GM18519 (cell line): ENCODE measurements at regions not wholly inside any gene's neighbourhood (a gene's known extent, or its start where the extent isn't known, plus 50 kb on each side); places are given as distances from the start of the nearest gene placed in this dataset.
"Not testable (repeated sequence)": the region's sequence is repeated elsewhere in the genome, so short reads cannot be mapped to it uniquely, and the experiment has no call there.

Experiments used
- ATAC-seq: cut with Tn5 transposase; IDR thresholded peaks from one replicate; pipeline ENCODE4 v1.9.1; 2021; ENCODE audit warnings: mild to moderate bottlenecking, moderate library complexity; ENCODE audit not compliant: unreplicated experiment, low FRiP score

DNA sequence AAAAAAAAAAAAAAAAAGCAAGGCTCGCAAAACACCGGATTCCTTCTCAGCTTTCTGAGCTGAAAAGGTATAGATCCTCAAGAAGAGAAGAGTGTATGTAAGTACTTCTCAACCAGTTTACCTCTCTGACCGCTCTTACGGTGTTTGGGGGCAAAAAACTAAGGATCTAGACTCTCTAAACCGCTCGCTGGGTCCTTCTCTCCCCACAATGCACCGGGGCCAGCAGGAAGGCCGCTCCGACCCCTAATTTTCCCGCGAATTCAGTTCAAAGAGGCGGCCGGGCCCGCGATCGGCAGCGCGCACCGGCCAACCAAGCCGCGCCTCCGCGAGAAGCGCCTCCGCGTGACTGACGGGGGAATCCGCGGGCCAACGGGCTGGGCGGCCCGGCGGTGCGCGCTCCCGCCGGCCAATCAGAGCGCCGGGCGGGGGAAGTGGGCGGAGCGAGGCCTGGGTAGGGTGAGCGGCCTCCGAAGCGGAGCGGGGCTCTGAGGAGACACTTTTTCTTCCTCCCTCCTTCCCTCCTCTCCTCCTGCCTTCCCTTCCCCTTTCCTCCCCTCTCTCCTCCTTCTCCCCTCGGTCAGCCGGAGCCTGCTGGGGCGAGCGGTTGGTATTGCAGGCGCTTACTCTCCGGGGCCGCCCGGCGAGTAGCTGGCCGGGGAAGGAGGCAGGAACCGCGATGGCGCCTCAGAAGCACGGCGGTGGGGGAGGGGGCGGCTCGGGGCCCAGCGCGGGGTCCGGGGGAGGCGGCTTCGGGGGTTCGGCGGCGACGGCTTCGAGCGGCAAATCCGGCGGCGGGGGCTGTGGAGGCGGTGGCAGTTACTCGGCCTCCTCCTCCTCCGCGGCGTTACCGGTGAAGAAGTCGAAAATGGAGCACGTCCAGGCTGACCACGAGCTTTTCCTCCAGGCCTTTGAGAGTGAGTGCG lies 93.0 kb downstream of the CRLF3 start:
- ATAC-seq: peak; percentile 78

DNA sequence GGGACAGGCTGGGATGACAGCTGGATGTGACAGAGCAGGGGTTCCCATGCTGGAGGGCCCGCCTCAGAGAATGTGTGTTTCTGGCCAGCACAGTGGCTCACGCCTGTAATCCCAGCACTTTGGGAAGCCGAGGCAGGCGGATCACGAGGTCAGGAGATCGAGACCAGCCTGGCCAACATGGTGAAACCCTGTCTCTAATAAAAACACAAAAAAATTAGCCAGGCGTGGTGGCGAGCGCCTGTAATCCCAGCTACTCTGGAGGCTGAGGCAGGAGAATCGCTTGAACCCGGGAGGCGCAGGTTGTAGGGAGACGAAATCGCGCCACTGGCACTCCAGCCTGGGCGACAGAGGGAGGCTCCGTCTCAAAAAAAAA lies 93.7 kb downstream of the CRLF3 start:
- ATAC-seq: not testable (repeated sequence)

DNA sequence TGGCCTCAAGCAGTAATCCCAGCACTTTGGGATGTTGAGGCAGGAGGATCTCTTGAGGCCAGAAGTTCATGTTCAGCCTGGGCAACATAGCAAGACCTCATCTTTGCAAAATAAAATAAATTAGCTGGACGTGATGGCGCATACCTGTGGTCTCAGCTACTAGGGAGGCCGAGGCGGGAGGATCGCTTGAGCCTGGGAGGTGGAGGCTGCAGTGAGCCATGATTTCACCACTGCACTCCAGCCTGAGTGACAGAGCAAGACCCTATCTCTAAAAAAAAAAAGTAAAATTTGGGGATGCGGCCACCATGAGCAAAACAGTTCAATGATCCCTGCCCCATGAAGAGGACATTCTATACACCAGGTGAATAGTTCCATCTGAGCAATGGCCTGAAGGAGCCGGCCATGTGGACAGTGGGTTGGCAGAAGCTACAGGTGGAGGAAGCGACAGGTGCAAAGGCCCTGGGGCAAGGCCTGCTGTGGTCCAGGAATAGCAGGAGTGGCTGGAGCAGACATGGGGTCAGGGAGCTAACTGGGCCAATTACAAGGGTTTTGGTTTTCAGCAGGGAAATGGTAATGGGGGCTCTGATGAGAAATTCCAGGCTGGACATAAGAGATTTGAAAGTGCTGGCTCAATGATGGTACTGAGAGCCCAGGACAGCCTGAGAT lies 94.2 kb downstream of the CRLF3 start:
- not testable (repeated sequence) for ATAC-seq

DNA sequence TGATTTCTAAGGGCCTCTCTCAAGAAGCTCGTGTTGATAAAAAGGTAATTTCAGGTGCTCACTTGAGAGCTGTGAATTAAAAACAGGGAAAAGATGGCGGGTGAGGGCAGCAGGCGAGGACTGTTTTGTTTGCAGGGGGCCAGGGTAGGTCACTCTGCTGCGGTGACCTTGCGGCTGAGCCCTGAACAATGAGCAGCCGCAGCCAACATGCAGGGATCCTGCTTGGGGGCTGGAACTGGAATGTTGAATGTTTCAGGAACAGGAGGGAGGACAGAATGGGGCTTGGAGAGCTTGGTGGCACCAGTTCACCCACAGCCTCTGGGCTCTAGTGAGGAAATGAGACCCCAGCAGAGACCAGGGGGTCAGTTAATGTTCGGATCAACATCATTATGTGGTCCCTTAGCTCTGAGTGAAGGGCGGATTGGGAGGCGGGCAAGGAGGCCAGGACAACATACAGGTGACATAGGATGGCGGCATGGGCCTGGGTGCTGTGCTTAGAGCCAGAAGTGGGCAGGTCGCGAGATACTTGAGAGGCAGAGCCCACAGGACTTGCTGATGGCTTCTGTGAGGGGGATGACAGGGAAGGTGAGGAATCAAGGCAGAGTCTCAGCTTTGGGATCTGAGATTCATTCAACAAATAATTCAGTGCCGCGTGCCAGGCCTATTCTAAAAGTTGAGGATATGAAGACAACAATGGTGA lies 94.9 kb downstream of the CRLF3 start:
- ATAC-seq: not testable (repeated sequence)

DNA sequence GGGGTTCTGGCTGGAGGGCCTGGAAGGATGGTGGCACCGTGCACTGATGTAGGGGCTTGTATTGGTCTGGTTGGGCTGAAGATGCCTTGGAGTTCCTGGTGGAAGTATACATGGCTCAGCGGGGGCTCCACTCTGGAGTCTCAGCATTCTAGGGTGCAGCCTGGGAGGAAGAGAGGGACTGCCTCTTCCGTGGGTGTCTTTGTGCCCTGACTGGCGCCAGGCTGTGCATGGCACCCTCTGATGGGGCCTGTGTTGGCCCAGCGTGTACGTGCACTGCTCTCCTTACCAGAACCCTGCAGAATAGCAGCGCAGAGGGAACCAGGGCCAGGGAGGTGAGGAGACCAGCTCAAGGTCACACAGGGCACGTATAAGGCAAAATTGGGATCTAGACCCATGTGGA lies 97.0 kb downstream of the CRLF3 start:
- not testable (repeated sequence) for ATAC-seq

DNA sequence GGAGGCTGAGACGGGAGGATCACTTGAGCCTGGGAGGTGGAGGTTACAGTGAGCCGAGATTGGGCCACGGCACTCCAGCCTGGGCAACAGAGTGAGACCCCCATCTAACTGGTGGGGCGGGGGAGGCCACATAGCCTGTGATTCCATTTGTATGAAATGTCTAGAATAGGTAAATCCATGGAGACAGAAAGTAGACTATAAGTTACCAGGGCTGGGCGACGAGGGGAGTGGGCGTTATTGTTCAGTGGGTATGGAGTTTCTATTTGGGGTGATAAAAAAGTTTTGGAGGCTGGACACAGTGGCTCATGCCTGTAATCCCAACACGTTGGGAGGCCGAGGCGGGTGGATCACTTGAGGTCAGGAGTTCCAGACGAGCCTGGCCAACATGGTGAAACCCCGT lies 97.8 kb downstream of the CRLF3 start:
- not testable (repeated sequence) for ATAC-seq

DNA sequence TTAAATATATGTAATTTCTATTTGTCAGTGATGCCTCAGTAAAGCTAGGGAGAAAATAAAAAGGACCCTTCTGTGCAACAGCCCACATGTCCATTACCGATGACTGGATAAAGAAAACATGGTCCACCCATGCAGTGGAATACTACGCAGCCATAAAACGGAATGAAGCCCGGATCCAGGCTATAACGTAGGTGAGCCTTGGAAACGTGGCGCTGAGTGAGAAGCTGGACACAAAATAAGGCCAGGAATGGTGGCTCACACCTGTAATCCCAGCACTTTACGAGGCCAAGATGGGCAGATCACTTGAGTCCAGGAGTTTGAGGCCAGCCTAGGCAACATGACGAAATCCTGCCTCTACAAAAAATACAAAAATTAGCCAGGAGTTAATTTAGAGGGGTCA lies 98.2 kb downstream of the CRLF3 start:
- not testable (repeated sequence) for ATAC-seq

DNA sequence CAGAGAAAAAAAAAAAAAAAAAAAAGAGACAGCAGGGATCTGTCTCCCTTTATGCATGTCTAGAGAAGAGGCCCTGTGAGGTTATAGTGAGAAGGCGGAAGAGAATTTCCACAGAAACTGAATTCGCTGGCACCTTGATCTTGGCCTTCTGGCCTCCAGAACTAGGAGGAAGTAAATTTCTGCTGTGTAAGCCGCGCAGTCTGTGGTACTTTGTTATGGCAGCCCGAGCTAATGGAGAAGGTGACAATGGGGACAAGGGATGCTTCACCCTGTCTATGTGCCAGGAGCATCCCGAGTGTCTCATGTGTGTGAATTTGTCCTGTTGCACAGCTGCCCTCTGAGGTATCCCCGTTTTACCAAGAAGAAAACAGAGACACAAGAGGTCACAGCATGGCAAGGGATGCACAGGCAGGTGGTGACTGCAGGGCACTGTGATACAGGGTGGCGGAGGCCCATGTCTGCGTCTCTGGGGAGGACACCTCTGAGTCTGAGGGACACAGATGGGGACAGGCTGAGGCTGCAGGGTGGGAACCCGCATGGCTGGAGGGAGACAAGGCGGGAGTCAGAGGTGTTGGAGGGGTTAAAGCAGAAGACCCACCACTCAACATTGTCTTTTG lies 100.3 kb downstream of the CRLF3 start:
- not testable (repeated sequence) for ATAC-seq

DNA sequence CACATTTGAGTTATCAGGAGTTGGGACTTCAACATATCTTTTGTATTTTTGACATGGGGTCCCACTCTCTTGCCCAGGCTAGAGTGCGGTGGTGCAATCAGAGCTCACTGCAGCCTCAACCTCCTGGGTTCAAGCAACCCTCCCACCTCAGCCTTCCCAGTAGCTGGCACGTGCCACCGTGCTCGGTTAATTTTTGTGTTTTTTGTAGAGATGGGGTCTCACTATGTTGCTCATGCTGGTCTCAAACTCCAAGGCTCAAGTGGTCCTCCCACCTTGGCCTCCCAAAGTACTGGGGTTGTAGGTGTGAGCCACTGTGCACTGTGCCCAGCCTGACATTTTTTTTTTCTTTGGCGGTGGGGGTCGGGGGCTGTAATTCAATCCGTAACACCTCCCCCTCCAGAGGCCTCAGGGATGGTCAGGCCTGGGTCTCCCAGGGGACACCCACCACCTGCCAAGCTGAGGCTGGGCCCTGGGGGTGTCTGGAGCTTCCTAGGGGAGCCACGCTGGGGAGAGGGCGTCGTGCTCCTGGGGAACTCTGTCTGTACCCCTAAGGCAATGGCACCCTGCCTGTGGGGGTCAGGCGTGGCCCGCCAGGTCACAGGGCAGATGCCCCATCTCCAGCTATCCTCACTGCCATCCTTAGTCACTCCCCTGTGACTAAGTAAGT lies 102.2 kb downstream of the CRLF3 start:
- not testable (repeated sequence) for ATAC-seq

DNA sequence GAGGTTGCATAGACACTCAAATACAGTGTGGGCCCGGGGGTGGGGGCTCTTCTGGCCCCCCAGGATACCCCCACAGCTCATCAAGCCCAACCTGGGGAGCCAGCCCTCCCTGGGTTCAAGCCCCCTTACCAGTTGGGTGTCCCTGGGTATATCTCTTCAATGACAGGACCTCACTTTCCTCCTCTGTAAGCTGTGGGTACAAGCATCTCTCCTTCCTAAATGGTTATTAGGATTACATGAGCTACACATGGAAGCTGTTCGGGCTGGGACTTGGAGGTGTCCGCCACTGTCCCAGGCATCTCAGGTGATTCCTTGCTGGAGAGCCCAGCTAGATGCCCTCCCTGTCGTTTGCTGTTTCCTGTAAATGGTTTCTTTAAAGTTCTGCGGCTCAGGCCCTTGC lies 103.5 kb downstream of the CRLF3 start:
- ATAC-seq: not testable (repeated sequence)

DNA sequence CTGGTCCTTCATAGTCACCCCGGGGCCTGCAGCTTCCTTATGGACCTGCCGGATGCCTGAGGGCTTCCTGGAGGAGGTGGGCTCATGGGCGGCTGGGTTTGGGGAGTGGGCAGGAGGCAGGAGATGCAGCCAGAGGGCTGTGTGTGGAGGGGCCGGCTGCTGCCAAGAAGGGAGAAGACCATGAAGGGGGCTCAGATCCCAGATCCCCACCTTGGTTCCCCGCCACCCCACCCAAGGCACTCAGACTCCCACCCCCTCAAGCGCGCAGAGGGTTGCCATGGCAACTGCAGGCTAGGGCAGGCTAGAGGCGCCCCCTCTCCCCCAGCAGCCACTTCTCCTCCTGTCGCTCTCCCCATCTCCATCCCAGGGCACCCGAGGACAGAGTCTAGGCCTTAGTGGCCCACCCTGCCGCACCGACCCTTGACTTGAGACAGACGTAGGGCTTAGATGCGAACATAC lies 104.5 kb downstream of the CRLF3 start:
- no peak for ATAC-seq

DNA sequence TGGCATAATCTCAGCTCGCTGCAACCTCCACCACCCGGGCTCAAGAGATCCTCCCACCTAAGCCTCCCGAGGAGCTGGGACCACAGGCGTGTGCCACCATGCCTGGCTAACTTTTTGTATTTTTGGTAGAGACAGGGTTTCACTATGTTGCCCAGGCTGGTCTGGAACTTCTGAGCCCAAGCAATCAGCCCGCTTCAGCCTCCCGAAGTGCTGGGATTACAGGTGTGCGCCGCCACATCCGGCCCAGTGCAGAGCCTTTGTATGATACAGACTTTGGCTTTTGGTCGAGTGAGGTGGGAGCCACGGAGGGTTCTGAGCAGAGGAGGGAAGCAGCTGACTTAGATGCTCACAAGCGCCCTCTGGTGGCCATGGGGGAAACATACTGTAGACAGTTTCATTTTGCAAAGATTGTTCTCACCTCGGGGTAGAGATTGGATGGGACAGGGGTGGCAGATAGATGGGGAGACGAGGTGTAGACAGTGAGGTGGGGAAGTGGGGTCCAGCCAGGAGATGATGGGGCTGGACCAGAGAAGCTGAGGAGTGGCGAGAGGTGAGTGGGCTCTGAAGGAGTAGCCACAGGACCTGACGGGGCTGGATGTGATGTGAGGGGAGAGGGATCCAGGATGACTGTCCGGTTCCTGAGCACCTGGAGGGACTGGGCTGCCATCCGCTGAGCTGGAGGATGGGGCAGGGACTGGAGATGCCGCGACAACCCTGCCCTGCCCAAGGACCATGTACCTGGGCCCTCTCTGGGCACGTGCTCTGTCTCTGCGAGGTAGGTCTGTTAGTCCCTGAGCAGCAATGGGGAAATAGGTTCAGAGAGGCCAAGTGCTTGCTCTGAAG lies 105.1 kb downstream of the CRLF3 start:
- ATAC-seq: not testable (repeated sequence)

DNA sequence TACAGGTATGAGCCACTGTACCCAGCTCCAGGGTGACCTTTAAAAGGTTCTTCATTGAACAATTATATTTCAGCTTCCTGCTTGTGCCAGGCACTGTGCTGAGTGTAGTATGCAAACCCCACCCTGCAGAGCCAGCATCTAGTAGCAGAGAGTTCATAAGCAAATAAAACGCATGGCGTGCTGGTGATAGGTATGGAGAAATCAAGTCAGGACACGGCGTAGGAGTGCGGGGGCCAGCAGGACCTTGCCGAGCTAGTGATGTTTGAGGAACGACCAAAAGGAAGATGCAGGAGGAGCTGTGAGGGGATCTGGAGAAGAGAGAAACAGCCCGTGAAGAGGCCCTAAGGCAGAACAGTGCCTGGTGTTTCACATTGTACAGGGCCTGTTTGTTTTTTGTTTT lies 105.8 kb downstream of the CRLF3 start:
- ATAC-seq: not testable (repeated sequence)

DNA sequence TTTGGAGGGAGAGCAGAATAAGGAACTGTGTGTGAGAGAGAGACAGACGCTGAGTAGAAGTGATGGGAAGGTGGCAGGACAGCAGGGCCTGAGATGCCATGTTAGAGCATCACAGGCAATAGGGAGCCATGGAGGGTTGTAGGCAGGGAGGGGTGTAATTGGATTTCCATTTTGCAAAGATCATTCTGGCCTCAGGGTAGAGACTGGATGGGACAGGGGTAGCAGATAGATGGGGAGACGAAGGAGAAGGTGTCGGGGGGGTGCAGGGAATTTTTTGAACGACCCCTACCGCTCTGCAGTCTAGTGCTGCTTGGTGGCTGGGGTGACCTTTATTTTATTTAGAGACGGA lies 106.4 kb downstream of the CRLF3 start:
- not testable (repeated sequence) for ATAC-seq

DNA sequence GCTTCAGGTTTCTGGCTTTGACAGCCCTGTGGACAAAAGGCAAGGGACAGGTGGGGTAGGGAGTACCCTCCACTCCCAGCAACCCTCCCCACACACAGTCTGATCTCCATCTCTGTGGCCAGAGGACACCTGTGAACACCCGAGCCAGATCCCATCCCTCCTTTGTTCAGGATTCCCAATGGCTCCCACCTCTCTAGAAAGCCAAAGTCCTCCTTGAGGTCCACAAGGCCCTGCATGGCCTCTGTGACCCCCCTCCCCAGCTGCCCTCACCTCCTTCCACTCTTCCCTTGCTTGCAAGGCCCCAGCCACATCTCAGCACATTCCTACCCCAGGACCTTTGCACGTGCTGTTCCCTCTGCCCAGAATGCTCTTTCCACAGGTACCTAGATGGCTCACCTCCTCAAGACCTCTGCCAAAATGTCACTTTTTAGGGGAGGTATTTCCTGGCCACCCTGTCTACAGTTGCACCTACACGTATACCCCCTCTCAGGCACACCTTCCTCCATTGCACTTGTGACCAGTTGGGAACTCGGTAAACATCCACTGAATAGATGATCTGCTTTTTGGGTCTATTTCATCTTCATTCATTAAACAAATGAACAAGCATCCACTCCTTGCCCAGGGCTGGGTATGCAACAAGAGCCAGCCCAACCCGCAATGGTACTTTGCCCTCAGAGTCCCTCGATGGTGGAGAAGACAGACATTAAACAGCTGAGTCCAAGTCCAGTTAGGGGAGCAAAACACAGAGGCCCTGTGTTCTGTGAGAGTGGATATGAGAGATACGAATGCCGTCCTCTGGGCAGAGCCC lies 107.0 kb downstream of the CRLF3 start:
- no peak for ATAC-seq

DNA sequence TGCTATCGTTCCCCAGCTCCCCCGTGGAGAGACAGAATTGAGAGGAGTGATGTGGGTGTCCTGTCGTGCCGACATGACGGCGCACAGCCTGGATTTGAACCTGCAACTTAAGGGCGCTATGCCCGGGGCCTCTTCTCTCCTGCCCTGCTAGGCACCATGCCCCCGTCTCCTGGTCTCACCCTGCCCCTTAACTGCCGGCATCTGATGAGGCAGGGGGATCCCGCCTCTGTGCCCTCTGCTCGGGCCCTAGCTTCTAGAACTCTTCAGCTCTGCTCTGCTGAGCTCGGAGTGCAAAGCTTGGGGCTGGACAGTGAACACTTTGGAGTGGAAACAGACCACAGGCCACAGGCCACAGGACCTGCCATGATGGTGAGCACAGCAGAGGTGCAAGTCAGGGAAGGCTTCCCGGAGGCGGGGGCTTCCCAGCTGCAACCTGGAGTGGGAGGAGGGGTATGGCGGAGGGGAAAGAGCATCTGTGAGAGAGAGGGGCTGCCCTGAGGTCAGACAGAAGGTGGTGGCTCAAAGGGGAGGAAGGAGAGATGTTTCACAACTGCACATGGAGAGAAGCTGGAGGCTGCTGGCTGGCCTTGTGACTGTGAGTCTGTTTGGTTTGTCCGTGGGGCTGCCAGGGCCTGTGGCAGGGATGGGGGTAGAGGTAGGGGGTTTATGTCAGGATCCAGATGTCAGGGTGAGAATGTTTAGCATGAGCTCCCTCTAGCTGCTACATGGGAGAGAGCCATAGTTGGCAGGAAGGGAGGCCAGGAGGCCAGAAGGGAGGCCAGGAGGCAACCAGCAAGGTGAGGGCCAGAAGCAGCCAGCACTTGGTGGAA lies 107.8 kb downstream of the CRLF3 start:
- no peak for ATAC-seq

DNA sequence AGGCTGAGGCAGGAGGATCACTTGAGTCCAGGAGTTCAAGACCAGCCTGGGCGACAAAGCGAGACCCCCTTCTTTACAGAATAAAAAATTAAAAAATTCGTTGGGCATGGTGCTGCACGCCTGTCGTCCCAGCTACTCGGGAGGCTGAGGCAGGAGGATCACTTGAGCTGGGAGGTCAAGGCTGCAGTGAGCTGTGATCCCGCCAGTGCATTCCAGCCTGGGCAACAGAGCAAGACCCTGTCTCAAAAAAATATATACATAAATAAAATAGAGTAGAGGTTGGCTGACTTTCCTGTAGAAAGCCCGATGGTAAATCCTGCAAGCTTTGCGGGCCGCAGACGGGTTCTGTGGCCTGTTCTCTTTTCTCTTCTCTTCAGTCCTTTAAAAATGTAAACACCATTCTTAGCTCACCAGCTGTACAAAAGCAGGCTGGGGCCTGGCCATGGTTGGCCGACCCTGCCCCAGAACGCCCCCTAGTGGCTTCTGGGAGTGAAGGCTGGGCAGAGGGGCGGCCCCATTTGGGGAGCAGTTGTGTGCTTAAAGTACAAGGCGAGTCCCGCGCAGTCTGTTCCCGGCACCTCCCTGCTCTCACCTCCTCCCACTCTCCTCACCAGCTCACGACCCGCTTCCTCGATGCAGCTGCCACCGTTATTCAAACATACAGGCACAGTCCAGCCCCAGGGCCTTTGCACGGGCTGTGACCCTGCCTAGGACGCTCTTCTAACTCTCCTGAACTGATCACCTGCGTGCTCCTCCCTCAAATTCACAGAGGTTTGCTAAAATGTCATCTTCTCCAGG lies 109.5 kb downstream of the CRLF3 start:
- not testable (repeated sequence) for ATAC-seq
